PC-3 (cell line): ENCODE measurements at regions not wholly inside any gene's neighbourhood (a gene's known extent, or its start where the extent isn't known, plus 50 kb on each side); places are given as distances from the start of the nearest gene placed in this dataset.

ENCODE experiments used
- ATAC-seq: fragments of 200-7000 bp; cut with Tn5 transposase; 2 replicates; pipeline ENCODE4 v1.9.1; 2020; ENCODE audit warnings: mild to moderate bottlenecking, moderate library complexity
- BruUV-seq: library from RNA; stranded (reverse); fragments of 400-500 nt; replicated peaks from 2 replicates; lab custom pipeline; 2021; lab: Mats Ljungman, UMichigan
- CTCF ChIA-PET: fragments of 300-600 bp; sonication (Branson Sonifier 250); formaldehyde crosslinking; loops from one replicate; lab custom pipeline; 2022; ENCODE audit warnings: antibody characterized with exemption; lab: Charles Lee
- POLR2A ChIA-PET: fragments of 300-600 bp; sonication (Branson Sonifier 250); formaldehyde crosslinking; loops from one replicate; lab custom pipeline; 2022; ENCODE audit warnings: antibody characterized with exemption; ENCODE audit not compliant: unreplicated experiment; lab: Charles Lee
- DNase-seq: peaks from one replicate; pipeline ENCODE4 v3.0.0-alpha.2; 2015
- H2AFZ ChIP-seq: fragments of 300-600 bp; sonication (generic); 2 replicates; pipeline ENCODE4 v1.6.0; 2016; ENCODE audit warnings: antibody characterized with exemption, low read length
- H3F3A ChIP-seq: fragments of 300-600 bp; sonication (generic); one replicate; pipeline ENCODE4 v1.6.0; 2017; ENCODE audit warnings: antibody characterized with exemption, low read length, control low read depth, mild to moderate bottlenecking; ENCODE audit not compliant: unreplicated experiment
- H3K27ac ChIP-seq: fragments of 300-600 bp; sonication (generic); 2 replicates; pipeline ENCODE4 v1.5.1; 2016; ENCODE audit warnings: mild to moderate bottlenecking, low read length
- H3K27me3 ChIP-seq: fragments of 300-600 bp; sonication (generic); 2 replicates; pipeline ENCODE4 v1.6.1; 2016; ENCODE audit warnings: low read length, mixed read lengths
- H3K36me3 ChIP-seq: fragments of 300-600 bp; sonication (generic); 2 replicates; pipeline ENCODE4 v1.6.1; 2016; ENCODE audit warnings: low read depth, mixed run types, low read length, mixed read lengths
- H3K4me1 ChIP-seq: fragments of 300-600 bp; sonication (generic); 2 replicates; pipeline ENCODE4 v1.5.1; 2016; ENCODE audit warnings: low read length; ENCODE audit not compliant: insufficient read depth
- H3K4me2 ChIP-seq: fragments of 300-600 bp; sonication (generic); 2 replicates; pipeline ENCODE4 v1.6.0; 2016; ENCODE audit warnings: low read length
- H3K4me3 ChIP-seq: fragments of 300-600 bp; sonication (generic); 2 replicates; pipeline ENCODE4 v1.5.1; 2016; ENCODE audit warnings: mild to moderate bottlenecking, low read length, mixed read lengths
- H3K79me2 ChIP-seq: fragments of 300-600 bp; sonication (generic); 2 replicates; pipeline ENCODE4 v1.6.1; 2017; ENCODE audit warnings: low read length, mixed read lengths
- H3K9ac ChIP-seq: fragments of 300-600 bp; sonication (generic); 2 replicates; pipeline ENCODE4 v1.6.0; 2016; ENCODE audit warnings: mild to moderate bottlenecking, low read length
- H3K9me2 ChIP-seq: fragments of 300-600 bp; sonication (generic); replicated peaks from 2 replicates; pipeline ENCODE4 v1.6.1; 2016; ENCODE audit warnings: mixed run types, low read length, mixed read lengths
- H3K9me3 ChIP-seq: fragments of 300-600 bp; sonication (generic); 2 replicates; pipeline ENCODE4 v1.6.1; 2016; ENCODE audit warnings: low read length, mixed read lengths
- H4K20me1 ChIP-seq: fragments of 300-600 bp; sonication (generic); 2 replicates; pipeline ENCODE4 v1.6.1; 2016; ENCODE audit warnings: low read length, mixed read lengths
- CTCF ChIP-seq: fragments of 300-600 bp; sonication (generic); conservative IDR thresholded peaks from 2 replicates; pipeline ENCODE4 v1.5.1; 2017; ENCODE audit warnings: antibody characterized with exemption, low read depth, mild to moderate bottlenecking, low read length
- EZH2 ChIP-seq: fragments of 300-600 bp; sonication (generic); IDR thresholded peaks from one replicate; pipeline ENCODE4 v1.6.1; 2017; ENCODE audit warnings: antibody characterized with exemption, mild to moderate bottlenecking, low read length; ENCODE audit not compliant: unreplicated experiment
- EZH2phosphoT487 ChIP-seq: fragments of 300-600 bp; sonication (generic); IDR thresholded peaks from 2 replicates; pipeline ENCODE4 v1.6.1; 2018; ENCODE audit warnings: mild to moderate bottlenecking, antibody characterized with exemption, low read length, borderline replicate concordance
- intact Hi-C: fragments of 100-400 bp; cut with micrococcal nuclease; formaldehyde crosslinking; loops from 2 replicates; pipeline ENCODE4 v1.9.0; 2023

GRCh38 chr6:71619836-71620235, 266.5 kb upstream of the RIMS1 start:
- no peak for ATAC-seq

GRCh38 chr6:71621918-71622519, 264.3 kb upstream of the RIMS1 start:
- no peaks in the 10 kb centered on the region for H4K20me1 ChIP-seq
- intact Hi-C loops, result loop anchor here (2.0 to 5.0 kb wide), 3 partner anchors 90 to 463 kb away; no protein-coding TSS in a partner anchor
- ATAC-seq (0 out of 2 replicates have a peak, but pooled peaks have one; percentile 37), DNase-seq (peak; percentile 47)
- TF ChIP-seq EZH2phosphoT487, result no peak
- peak; percentile 63 for TF ChIP-seq CTCF
- H3K9me2 ChIP-seq, result no peaks in the 10 kb centered on the region
- no peak overlapping the region for H3K9ac ChIP-seq
- no peak overlapping the region for H3K4me3 ChIP-seq
- H3K4me1 ChIP-seq, result no peaks in the 10 kb centered on the region
- H3K79me2 ChIP-seq, result no peaks in the 10 kb centered on the region
- no peak overlapping the region for H3K27ac ChIP-seq
- no peaks in the 10 kb centered on the region for H3F3A ChIP-seq
- H3K27me3 ChIP-seq, result no peaks in the 10 kb centered on the region
- no peak overlapping the region for H2AFZ ChIP-seq
- BruUV-seq, result no TSS peak
- H3K36me3 ChIP-seq, result no peaks in the 10 kb centered on the region
- H3K4me2 ChIP-seq, result no peak overlapping the region
- CTCF ChIA-PET, result no interaction called here
- POLR2A ChIA-PET, result no interaction called here
- H3K9me3 ChIP-seq, result no peaks in the 10 kb centered on the region

More at GRCh38 chr6:71619836-71620235, 266.5 kb upstream of the RIMS1 start:
- no peak overlapping the region for H2AFZ ChIP-seq
- no peak overlapping the region for H3K9ac ChIP-seq
- H3K4me1 ChIP-seq, result no peaks in the 10 kb centered on the region
- BruUV-seq, result no TSS peak
- intact Hi-C loops, result loop anchor here (5.0 kb wide), 2 partner anchors 88 to 422 kb away; no protein-coding TSS in a partner anchor
- H3K79me2 ChIP-seq, result no peaks in the 10 kb centered on the region
- no peaks in the 10 kb centered on the region for H3F3A ChIP-seq
- ChIA-PET CTCF (no interaction called here), POLR2A (no interaction called here)
- H3K4me2 ChIP-seq, result no peak overlapping the region
- no peaks in the 10 kb centered on the region for H3K27me3 ChIP-seq
- H3K9me3 ChIP-seq, result no peaks in the 10 kb centered on the region
- no peak overlapping the region for H3K4me3 ChIP-seq
- no peak for DNase-seq
- TF ChIP-seq CTCF (no peak), EZH2phosphoT487 (no peak), EZH2 (no peak)
- no peak overlapping the region for H3K27ac ChIP-seq
- H3K36me3 ChIP-seq, result no peaks in the 10 kb centered on the region
- H4K20me1 ChIP-seq, result no peaks in the 10 kb centered on the region
- no peaks in the 10 kb centered on the region for H3K9me2 ChIP-seq

- ATAC-seq (no peak), DNase-seq (no peak)
- no peaks in the 10 kb centered on the region for H3K27me3 ChIP-seq
- CTCF ChIA-PET, result no interaction called here
- H3K4me3 ChIP-seq, result no peak overlapping the region
- TF ChIP-seq EZH2phosphoT487 (no peak), CTCF (no peak), EZH2 (no peak)
- BruUV-seq, result no TSS peak
- POLR2A ChIA-PET, result no interaction called here
- H3K4me2 ChIP-seq, result no peak overlapping the region
- H3K27ac ChIP-seq, result no peak overlapping the region
- no peaks in the 10 kb centered on the region for H3K36me3 ChIP-seq
- no peaks in the 10 kb centered on the region for H3K9me2 ChIP-seq
- H3K4me1 ChIP-seq, result no peaks in the 10 kb centered on the region
- H3K9ac ChIP-seq, result no peak overlapping the region
- intact Hi-C loops, result no loop called here
- H3K79me2 ChIP-seq, result no peaks in the 10 kb centered on the region
- no peaks in the 10 kb centered on the region for H3F3A ChIP-seq
- H3K9me3 ChIP-seq, result no peaks in the 10 kb centered on the region
- no peaks in the 10 kb centered on the region for H4K20me1 ChIP-seq
- H2AFZ ChIP-seq, result no peak overlapping the region
Observed at GRCh38 chr6:71642120-71642519, 244.2 kb upstream of the RIMS1 start.
